Stromal cell of bone marrow (primary cell): ENCODE measurements at regions not wholly inside any gene's neighbourhood (a gene's known extent, or its start where the extent isn't known, plus 50 kb on each side); places are given as distances from the start of the nearest gene placed in this dataset.
"Not testable (repeated sequence)": the region's sequence is repeated elsewhere in the genome, so short reads cannot be mapped to it uniquely, and the experiment has no call there.

Experiments used
- DNase-seq: peaks from one replicate; pipeline ENCODE4 v3.0.0-alpha.2; 2012; ENCODE audit warnings: low read depth

DNA sequence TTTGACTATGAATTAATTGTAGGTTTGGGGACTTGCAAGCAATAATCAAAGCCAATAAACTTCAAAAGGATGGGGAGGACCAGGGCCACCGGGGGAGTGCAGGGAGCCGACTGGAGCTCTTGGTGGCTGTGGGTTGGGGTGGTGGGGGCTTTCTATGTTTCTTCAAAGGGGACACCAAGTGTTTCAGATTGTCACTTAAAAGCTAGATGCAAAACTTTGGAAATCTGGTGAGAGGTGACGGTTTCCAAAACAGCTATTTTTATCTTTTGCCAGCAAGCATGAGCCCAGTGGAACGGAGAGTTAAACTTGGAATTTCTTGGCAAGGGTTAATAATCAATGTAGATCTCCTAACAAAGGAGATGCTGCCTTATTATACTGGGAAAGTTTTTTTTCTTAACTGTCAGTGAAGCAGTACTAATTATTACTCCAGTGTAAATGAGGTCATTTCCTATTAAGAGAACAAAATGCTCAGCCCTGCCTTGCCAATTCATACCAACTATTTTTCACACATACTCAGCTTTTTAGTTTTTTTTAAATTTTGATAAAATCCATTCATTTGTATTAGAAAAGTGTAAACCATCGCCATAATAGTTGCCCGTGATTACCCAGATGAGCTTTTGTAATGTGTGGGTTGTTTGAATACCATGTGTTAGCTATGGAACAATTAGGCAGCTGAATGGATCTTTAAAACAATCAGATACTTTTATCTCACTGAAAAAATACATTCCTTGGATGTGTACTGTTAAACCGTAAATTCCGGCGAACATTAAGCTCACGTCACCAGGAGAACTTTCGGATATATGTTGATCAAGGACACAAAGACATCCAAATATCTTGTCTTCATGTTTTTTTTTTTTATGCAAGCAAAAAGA, 95.9 kb upstream of the ZNF536 start:
- DNase-seq: no peak

- no peak for DNase-seq
Observed at GRCh38 chr19:30276883-30277280, 95.3 kb upstream of the ZNF536 start.

- DNase-seq: no peak
Observed at GRCh38 chr19:30277941-30278881, 94.0 kb upstream of the ZNF536 start.

GRCh38 chr19:30278882-30279254, 93.3 kb upstream of the ZNF536 start:
- DNase-seq: no peak

- DNase-seq: no peak
Observed at GRCh38 chr19:30280018-30280417, 92.2 kb upstream of the ZNF536 start.

- DNase-seq: no peak
Observed at GRCh38 chr19:30281906-30282305, 90.3 kb upstream of the ZNF536 start.

- no peak for DNase-seq
Observed at GRCh38 chr19:30283556-30283955, 88.6 kb upstream of the ZNF536 start.

GRCh38 chr19:30284209-30284608, 88.0 kb upstream of the ZNF536 start:
- no peak for DNase-seq

- no peak for DNase-seq
Observed at GRCh38 chr19:30284885-30285284, 87.3 kb upstream of the ZNF536 start.

DNA sequence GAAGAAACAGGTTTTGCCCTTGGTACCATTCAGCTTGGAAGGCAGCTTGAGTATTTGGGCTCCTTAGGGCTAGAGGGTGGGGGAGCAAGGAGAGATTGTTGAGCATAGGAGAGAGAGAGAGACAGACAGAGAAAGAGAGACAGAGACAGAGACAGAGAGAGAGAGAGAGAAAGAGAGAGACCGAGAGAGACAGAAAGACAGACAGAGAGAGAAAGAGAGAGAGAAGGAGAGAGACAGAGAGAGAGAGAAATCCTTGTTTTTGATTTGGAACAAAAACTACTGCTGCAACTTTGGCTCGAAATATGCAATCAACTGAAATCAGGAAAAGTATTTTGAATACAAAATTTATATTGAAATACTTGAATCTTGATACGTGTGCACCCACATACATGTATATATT, 85.8 kb upstream of the ZNF536 start:
- DNase-seq: no peak

DNA sequence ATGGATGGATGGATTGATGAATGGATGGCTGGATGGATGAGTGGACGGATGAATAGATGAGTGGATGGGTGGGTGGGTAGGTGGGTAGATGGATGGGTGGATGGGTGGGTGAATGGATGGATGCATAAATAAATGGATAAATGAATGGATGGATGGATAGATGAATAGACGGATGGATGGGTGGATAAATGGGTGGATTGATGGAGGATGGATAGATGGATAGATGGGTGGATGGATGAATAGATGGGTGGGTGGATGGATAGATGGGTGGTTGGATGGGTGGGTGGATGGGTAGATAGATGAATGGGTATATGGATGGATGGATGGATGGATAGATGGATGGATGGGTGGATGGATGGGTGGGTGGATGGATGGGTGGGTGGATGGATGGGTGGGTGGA, 84.9 kb upstream of the ZNF536 start:
- DNase-seq: no peak

DNA sequence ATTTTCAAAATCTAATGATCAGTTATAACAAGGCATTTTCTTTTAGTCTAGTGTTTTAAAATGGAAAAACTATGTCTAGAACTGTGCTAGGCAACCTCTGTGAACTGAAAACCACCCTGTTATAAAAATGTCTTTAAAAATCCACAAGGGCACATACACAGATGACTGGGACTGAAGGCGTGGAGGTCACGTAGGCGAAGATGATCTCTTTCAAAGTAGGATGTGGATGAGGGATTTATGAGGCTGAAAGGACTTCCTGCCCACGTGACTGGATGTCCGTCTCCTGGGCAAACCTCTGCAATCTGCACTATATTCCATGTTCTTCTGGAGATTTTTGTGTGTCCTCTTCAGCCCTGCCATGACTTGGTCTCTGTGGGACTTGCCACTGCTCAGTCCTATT, 84.2 kb upstream of the ZNF536 start:
- DNase-seq: no peak

GRCh38 chr19:30288911-30289310, 83.3 kb upstream of the ZNF536 start:
- no peak for DNase-seq

DNA sequence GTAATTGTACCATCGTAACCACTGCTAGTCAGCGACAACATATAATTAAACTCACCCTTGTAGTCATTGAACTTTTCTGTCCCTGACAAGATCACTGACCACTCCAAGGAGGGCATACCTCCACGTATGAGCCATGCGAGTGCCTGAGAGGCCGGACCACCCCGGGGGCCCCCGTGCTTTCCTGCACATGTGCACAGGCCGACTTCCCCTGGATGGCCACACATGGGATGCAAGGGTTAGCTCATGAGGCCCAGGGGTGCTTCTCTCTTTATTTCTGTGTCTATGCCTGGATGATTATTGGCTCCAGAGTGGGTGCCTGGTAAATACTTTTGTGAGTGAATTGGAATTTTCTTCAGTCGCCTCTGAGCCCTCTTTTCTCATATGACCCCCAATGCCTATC, 82.8 kb upstream of the ZNF536 start:
- no peak for DNase-seq

DNA sequence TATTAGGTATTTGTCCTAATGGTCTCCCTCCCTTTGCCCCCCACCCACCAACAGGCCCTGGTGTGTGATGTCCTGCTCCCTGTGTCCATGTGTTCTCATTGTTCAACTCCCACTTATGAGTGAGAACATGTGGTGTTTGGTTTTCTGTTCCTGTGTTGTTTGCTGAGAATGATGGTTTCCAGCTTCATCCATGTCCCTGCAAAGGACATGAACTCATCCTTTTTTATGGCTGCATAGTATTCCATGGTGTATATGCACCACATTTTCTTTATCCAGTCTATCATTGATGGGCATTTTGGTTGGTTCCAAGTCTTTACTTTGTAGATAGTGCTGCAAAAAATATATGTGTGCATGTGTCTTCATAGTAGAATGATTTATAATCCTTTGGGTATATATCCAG, 81.4 kb upstream of the ZNF536 start:
- not testable (repeated sequence) for DNase-seq

DNA sequence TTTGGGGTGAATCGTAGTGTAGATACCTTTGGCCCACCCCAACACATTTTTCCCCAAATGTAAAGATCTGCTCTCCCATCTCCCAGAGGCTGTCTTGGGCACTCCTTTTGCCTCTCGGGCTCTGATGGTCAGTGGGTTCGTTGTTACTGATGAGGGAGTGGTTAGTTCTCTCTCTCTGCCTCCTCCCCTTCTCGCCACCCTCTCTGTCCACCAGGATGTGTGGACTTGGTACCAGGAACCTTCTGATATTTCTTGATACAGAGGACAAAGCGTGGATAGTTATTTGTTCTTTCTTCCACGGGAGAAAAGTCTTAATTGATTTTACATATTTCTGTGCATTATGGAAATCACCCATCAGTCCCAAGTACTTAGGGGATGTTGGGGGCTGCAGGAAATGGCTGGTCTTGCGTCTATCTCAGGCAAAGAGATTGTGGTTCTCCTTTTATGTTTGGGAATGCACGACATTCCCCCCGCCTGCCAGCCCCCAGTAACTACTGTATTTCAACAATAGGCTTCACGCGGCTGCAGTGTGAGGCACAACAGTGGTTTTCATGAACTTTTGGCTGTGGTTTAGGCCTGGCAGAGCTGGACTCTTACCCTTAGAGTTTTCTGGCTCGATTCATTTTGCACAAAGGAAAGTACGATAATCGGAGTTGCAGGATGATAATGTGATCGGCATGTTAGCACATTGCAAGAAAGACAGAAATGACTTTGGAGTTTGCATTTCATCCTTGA, 79.0 kb upstream of the ZNF536 start:
- DNase-seq: no peak

- DNase-seq: no peak
Observed at GRCh38 chr19:30297969-30298368, 74.2 kb upstream of the ZNF536 start.

DNA sequence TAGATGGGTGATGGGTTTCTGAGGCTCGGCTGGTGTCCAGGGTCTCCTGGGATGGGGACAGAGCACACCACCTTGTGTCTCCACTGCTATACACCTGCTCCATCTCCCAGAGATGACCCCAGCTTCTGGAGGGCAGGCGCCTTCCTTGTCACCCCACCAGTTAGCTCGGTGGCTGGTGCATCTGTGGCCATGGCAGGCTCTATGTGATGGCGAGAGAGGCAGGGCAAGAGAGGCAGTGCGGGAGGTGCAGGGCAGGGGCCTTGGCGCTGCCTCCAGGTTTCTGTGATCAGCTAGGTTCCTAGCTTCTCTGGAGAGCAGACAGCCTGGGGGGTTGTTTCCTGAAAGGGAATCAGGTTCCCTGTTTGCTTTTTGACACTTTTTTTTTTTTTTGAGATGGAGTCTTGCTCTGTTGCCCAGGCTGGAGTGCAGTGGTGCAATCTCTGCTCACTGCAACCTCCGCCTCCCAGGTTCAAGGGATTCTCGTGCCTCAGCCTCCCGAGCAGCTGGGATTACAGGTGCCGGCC, 69.0 kb upstream of the ZNF536 start:
- DNase-seq: no peak

DNA sequence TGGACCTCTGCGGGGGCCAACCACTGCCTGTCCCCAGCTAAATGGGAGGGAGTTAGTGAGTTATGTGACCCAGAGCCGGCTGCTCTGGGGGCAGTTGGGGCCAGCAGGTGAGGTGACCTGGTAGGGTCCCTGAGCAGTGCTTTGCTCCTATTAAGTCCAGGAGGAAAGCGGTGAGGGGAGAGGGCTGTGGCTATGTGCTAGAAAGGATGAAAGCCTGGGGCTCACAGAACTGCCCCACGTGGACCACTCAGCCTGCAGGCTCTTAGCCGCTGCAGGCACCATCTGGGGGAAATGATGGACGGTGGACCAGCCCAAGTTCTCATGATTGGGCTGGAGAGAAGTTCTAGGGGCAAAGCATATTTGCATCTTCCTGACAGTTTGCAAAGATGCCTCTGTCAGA, 67.6 kb upstream of the ZNF536 start:
- no peak for DNase-seq

DNA sequence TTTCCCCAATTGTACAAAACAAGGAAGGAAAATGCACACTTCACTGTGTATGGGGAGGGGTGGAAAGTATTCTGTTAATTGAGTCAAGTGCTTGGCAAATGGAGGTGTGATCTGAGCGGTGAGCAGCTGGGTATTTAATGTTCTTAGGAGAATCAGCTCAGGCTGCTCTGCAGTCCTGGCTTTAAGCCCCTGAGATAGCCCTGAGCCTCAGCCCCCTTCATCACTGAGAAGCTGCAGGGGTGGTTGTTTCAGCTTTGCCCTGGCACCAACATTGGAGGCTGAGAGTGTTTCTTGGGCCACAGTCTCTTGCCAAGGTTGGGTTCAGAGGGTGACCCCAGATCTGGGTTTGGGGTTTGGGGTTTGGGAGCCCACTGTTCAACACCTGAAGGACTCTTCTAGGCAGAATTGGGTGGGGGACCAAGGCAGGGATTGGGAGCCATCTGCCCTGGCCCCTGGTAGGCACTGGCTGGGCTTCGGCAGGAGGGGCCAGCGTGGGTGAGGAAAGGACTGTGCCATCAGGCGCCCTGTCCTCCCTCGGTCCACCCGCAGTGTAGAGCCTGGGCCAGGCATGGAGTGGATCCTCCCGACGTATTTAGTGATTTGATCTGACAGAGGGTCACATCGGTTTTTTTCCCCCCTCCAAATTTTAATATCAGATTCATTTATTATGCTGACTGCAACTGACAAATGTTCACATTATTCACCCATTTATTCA, 66.7 kb upstream of the ZNF536 start:
- DNase-seq: no peak

DNA sequence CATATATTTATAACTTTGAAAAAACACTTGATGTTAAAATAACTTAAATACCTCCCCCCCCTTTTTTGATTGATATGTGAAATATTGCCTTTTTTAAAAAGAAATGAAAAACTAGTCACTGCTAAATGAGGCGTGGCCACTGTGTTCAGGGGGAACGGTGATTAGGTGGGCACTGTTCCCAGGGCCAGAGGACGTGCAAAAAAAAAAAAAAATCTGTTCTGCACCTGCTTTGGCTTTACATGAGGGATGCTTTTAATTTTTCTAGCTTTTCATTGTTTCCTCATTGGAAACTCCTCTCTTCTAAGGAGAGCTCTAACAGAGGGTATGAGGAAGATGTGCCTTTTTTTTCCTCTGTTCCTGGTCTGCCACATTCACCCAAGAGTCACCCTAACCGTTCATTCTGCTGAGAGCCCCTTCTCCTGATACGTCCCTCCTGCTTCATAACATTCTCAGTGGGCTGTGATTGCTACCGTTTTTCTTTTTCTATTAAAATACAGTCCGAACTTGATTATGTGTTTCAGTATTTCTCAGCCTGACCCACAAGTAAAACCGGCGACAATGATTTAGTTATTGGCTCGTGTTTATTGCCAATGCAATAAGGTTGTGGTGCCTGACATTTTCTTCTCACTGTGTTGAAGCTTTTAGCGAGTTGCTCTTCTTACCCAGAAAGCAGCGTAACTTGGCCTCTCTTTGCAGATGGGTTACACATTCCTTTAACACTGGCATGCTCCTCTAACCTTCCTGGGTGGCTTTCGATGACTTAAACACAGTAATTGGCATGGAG, 64.8 kb upstream of the ZNF536 start:
- no peak for DNase-seq
